GM18870 (cell line): ENCODE measurements at regions not wholly inside any gene's neighbourhood (a gene's known extent, or its start where the extent isn't known, plus 50 kb on each side); places are given as distances from the start of the nearest gene placed in this dataset.

Experiments
- ATAC-seq: cut with Tn5 transposase; IDR thresholded peaks from one replicate; pipeline ENCODE4 v1.9.1; 2021; ENCODE audit warnings: moderate library complexity; ENCODE audit not compliant: unreplicated experiment

DNA sequence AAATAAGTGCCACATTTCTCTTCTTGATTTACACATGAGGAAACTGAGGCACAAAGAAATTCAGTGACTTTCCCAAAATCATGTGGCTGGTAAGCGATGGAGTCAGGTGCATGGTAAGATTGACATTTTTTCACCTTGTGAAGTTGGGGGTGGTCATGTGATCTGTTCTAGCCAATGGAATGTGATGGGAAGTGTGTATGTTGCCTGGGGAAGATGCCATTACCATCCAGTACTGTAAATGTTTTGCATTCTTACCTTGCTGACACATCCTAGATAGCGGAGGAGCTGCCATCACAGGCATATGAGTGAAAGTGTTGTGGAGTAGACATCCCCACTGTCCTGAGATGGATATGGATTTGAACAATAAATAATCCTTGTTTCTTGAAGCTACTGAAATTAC lies 499.6 kb upstream of the SULF2 start:
- no peak for ATAC-seq

GRCh38 chr20:48284315-48284714 lies 499.0 kb upstream of the SULF2 start:
- ATAC-seq: no peak

- no peak for ATAC-seq
These were observed 498.3 kb upstream of the SULF2 start for GRCh38 chr20:48283470-48284110.

DNA sequence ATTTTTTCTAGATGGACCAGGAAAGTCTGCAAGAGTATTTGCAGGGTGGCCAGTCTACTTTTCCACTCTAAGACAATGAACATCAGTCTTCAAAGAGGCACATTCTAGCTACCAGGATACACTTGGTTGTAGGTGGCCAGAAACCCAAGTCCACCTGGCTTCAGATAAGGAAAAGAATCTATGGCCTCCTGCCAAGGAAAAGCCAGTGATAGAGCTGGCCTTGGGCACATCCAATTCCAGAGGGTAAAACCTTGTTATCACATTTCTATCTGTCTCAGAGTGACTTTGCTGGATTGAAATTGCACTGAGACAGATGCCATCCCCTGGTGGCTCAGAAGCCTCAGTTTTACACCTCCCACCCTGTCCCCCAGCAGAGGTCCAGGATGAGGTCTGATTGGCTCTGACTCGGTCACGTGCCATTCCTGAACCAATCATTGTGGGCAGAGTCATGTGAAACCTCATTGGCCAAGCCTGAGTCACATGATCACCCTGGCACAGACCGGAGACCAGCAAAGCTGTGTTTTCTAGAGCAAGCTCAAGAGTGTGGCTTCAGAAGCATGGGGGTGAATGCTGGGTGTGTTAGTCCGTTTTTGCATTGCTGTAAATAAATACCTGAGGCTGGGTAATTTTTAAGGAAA lies 497.4 kb upstream of the SULF2 start:
- no peak for ATAC-seq

- no peak for ATAC-seq
These were observed 496.2 kb upstream of the SULF2 start for GRCh38 chr20:48281501-48281900.

DNA sequence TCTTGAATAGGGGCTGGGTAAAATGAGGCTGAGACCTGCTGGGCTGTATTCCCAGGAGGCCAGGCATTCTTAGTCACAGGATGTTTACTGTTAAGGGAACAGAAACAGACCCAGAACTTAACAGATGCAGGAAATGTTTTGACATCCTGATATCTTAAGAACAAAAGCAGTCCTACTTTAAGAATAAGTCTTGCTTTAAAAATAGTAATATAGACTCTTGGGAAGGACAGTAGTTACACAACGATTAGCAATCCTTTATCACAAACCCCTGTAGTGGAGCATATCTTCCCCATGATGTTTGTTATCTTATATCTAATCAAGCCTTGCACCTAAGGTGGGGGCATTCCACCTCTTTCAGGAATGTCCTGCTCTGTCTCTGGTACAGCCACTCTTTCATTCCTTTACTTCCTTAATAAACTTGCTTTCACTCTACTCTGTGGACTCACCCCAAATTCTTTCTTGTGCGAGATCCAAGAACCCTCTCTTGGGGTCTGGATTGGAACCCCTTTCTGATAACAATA lies 493.7 kb upstream of the SULF2 start:
- no peak for ATAC-seq

DNA sequence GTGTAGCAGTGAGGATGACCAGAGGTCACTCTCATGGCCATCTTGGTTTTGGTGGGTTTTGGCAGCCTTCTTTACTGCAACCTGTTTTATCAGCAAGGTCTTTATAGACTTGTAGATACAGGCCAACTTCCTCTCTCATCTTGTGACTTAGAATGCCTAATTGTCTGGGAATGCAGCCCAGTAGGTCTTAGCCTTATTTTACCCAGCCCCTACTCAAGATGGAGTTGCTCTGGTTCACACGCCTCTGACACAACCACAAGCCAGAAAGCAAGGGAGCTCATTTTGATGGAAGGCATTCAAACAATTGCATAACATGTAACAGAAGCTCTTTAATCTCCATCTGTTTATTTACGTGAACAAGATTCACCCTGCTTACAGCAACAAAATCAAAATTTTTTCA lies 492.0 kb upstream of the SULF2 start:
- ATAC-seq: no peak

GRCh38 chr20:48276021-48276342 lies 490.7 kb upstream of the SULF2 start:
- no peak for ATAC-seq

DNA sequence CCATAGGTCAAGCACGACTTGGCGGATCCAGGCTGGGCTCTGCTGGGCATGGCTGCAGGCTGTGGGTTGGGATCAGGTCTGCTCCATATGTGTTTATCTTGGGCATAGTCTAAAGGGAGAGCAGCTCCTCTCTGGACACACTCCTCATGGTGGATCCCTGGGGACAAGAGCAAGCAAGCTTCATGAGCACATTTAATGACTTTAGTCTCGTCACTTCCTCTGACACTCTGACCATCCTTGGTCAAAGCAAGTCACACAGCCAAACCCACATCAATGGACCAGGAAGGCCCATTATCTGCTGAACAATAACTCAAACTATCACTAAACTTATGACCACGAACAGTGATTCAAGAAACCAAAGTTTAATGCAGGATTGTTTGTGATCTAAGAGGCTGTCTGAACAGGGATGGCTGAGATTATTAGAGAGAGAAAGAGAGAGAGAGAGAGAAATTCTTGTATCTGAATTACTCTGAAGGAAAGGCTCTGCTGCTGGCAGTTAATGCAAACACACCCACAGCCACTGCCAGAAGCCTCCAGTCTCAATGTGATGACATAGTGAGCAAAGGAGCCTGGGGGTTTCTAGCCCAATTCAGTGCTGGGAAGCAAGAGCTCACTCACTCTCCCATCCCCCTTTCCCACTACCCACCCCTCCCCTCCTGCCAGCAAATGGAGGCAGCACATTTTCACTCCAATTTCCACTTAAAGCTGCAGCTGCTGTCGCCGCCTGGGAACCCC lies 490.2 kb upstream of the SULF2 start:
- no peak for ATAC-seq

DNA sequence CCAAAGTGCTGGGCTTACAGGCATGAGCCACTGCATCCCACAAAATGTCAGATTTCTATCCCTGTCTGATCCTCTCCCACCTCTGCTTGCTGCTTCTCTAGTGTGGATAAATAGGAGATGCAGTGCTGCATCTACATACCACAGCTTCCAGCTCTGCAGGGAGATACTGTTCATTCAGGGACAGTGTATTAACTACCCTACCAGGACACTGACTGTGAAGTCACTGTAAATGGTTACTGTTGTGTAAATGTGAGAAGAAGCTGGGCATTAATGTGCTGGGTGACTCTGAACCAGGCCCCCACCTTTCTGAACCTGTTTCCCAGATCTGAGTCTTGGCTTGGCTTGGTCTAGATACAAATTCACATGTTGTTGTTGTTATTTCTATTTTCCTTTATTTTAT lies 488.6 kb upstream of the SULF2 start:
- no peak for ATAC-seq

GRCh38 chr20:48270885-48271284 lies 485.6 kb upstream of the SULF2 start:
- ATAC-seq: no peak

- ATAC-seq: no peak
These were observed 482.8 kb upstream of the SULF2 start for GRCh38 chr20:48267860-48268633.

- ATAC-seq: no peak
These were observed 481.3 kb upstream of the SULF2 start for GRCh38 chr20:48266571-48266970.

DNA sequence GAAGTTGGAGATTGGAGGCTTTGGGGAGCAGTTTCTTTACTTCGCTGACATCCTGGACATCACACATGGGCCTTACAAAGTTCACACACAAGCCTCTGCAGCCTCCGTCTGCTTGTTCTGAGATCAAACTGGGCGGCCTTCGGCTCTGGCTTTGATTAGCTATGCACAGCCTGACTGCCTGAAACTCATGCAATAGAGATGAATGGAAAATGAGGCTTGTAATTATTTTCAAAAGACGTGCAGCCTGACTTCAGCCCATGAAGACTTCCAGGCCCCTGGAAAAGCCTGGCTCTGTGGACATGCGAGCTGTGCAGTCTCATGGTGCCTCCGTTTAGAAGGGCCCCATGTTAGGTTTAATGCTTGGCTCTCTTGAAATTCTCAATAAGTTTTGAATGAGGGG lies 480.5 kb upstream of the SULF2 start:
- ATAC-seq: no peak

DNA sequence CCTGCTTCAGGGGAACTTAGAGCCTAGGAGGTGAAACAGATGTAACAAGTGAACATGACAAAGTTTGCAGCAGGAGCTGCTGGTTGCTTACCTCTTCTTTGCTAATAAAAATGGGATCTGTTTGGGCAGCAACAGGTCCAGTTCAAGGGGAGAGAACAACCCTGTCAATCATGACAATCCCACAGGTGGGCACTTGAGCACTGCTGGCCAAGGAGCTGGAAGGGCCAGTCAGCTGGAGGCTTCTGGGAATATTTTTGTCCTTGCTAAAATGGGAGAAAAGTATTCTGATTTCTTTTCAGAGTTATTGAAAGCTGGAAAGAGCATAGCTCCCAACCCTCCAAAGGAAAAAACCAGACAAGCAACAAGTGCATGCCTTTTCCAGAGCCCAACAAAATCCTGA lies 477.7 kb upstream of the SULF2 start:
- ATAC-seq: no peak

DNA sequence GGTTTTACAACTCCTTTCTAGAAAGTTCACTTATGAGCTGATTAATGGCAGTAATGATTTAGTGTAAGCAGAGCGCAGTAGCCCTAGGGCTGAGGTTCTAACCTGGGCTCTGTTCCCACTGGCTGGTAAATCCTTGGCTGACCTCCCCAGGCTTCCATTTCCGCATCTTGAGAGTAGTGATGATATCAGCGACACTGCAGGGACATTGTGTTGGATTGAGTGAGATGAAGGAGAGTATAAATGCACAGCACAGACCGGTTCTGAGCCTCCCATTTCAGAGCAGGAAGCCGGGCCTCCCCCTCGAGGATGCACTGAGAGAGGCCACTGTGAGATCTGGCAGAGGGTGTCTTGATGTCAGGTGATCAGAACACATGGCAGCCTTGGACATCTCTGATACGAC lies 477.2 kb upstream of the SULF2 start:
- no peak for ATAC-seq

- ATAC-seq: no peak
These were observed 476.2 kb upstream of the SULF2 start for GRCh38 chr20:48261398-48261910.

DNA sequence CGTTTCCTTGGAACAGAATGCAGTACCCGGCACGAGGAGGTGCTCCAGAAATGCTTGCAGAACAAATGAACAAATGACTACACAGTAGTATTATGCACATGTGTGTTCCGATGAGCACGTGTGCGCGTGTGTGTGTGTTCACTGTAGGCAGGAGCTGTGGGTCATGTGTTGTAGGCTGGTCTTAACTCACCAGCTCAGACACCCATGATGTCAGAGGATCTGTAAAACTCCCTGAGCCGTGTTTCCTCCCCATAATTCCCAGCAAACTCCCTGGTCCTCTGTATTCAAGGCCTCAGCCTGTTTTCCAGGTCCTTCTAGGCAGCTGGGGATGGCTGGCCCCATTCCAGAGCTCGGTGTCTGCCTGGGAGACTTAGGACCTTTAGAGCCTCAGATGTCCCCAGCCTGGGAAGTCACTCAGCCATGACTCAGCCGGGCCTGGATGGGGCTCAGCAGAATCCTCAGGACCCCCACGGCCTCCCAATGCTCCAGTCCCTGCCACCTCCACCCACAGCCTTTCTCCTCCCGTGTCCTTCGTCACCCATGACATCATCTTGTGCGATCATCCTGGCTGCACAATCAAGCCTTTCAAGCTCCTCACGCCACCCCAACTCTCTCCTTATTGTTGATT lies 475.0 kb upstream of the SULF2 start:
- ATAC-seq: no peak

DNA sequence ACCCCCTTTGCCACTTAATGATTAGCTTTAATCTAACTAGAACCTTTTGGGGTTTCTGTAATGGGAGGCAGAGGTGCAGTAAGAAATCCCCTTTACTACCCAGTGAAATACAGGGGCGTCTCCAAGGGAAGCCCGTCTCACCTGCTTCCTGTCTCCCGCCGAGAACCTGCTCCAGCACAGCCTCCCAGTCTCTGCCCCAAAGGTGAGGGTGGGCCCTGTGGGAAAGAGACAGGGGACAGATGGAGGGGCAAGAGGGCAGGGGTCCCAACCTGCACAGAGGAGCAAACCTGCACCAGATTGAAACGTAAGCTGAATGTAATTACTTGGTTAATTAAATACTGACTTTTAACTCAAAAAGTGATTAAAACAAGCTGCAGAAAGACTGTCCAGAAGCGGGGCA lies 474.2 kb upstream of the SULF2 start:
- ATAC-seq: no peak

GRCh38 chr20:48257833-48258232 lies 472.6 kb upstream of the SULF2 start:
- ATAC-seq: no peak

DNA sequence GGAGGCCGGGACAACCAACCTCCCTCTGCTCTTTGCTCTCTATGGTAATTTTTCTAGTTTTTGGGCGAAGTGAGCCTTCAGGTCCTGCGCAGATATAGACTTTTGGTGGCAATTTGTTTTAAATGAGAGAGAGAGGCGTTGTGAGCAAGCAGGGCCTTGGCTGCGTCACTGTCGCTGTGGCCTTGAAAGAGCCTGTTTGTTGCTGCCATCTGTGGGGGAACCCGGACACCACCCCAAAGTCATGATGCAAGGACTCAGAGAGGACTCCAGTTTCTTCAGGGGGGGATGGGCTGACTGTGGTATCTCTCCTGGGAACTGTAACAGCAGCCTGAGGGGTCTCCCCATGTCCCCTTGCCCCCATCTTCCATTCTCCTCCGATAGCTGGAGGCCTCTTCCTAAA lies 462.7 kb upstream of the SULF2 start:
- ATAC-seq: no peak
